ENCODE measurements at regions not wholly inside any gene's neighbourhood (a gene's known extent, or its start where the extent isn't known, plus 50 kb on each side); places are given as distances from the start of the nearest gene placed in this dataset.

DNA sequence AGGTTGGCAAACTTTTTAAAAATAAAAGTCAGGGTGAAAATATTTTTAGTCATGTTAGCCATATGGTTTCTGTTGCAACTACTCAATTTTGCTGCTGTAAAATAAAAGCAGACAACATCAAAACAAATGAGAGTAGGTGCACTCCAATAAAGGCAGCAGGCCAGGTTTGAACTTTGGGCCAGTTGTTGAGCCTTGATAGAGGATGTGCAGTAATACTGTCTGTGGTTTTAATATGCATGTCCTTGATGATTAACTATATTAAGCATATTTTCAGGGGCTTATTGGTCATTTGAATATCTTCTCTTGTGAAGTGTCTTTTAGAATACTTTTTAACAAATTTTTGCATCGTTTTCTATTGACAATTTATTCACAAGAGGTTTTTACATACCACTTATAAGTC, 1399.9 kb upstream of the B3GALT2 start:
- no peak overlapping the region for H3K27ac ChIP-seq (ENCODE audit: low read length)
- no peaks in the 10 kb centered on the region for H3K27me3 ChIP-seq (ENCODE audit: control insufficient read depth, insufficient read depth, low read length)
- no CpG with 5 or more reads among the region's 1 CpG for WGBS (ENCODE audit: insufficient coverage)
- H3K36me3 Mint-ChIP-seq: no peaks in the 10 kb centered on the region
- H3K9me3 Mint-ChIP-seq: peaks cover 11 to 14% of the 10 kb centered on the region in 2 donors
- no peak overlapping the region for H3K4me3 Mint-ChIP-seq
- H3K9me3 ChIP-seq (ENCODE audit: control insufficient read depth, insufficient read depth, low read length): no peaks in the 10 kb centered on the region
- H3K4me1 Mint-ChIP-seq: no peaks in the 10 kb centered on the region
- TF ChIP-seq, protein P1, sequence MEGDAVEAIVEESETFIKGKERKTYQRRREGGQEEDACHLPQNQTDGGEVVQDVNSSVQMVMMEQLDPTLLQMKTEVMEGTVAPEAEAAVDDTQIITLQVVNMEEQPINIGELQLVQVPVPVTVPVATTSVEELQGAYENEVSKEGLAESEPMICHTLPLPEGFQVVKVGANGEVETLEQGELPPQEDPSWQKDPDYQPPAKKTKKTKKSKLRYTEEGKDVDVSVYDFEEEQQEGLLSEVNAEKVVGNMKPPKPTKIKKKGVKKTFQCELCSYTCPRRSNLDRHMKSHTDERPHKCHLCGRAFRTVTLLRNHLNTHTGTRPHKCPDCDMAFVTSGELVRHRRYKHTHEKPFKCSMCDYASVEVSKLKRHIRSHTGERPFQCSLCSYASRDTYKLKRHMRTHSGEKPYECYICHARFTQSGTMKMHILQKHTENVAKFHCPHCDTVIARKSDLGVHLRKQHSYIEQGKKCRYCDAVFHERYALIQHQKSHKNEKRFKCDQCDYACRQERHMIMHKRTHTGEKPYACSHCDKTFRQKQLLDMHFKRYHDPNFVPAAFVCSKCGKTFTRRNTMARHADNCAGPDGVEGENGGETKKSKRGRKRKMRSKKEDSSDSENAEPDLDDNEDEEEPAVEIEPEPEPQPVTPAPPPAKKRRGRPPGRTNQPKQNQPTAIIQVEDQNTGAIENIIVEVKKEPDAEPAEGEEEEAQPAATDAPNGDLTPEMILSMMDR (IDR thresholded peaks at IDR 0.05): no peak
- H3K36me3 ChIP-seq (ENCODE audit: control insufficient read depth, insufficient read depth, low read length): no peaks in the 10 kb centered on the region
- no peaks in the 10 kb centered on the region for H3K4me1 ChIP-seq (ENCODE audit: control insufficient read depth, insufficient read depth, low read length)
- intact Hi-C loops (cut with micrococcal nuclease): no loop called here
- H3K4me3 ChIP-seq (ENCODE audit: low read length): no peak overlapping the region
- H3K27ac Mint-ChIP-seq: no peak overlapping the region
- H3K27me3 Mint-ChIP-seq (ENCODE audit: low read depth in 2 of 2): no peaks in the 10 kb centered on the region
- DNase-seq: no peak
- no peak for ATAC-seq

DNA sequence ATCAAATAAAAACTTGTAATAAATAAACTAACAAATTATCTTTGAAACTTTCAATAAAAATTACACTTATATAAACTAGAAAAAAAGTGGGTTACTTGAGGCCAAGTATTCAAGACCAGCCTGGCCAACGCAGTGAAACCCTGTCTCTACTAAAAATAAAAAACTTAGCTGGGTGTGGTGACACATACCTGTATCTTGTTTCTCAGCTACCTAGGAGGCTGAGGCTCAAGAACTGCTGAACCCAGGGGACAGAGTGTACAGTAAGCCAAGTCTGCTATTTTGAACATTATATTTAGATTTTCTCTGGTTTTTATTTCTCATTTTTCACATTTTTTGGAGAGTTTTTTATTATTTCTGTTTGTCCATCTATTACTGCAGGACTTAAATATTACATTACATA, 1397.6 kb upstream of the B3GALT2 start:
- Mint-ChIP-seq H3K9me3 (peaks cover 8 to 16% of the 10 kb centered on the region in 2 donors), H3K4me1 (no peaks in the 10 kb centered on the region), H3K36me3 (no peaks in the 10 kb centered on the region), H3K27me3 (ENCODE audit: low read depth in 2 of 2) (no peaks in the 10 kb centered on the region), H3K27ac (no peak overlapping the region), H3K4me3 (no peak overlapping the region)
- WGBS (ENCODE audit: insufficient coverage): 100% methylated on average over 1 of the region's 1 CpG
- DNase-seq: no peak
- H3K36me3 ChIP-seq (ENCODE audit: control insufficient read depth, insufficient read depth, low read length): no peaks in the 10 kb centered on the region
- TF ChIP-seq, protein P1 (IDR thresholded peaks at IDR 0.05): no peak
- H3K27me3 ChIP-seq (ENCODE audit: control insufficient read depth, insufficient read depth, low read length): no peaks in the 10 kb centered on the region
- H3K9me3 ChIP-seq (ENCODE audit: control insufficient read depth, insufficient read depth, low read length): no peaks in the 10 kb centered on the region
- intact Hi-C loops (cut with micrococcal nuclease): no loop called here
- H3K4me3 ChIP-seq (ENCODE audit: low read length): no peak overlapping the region
- no peak for ATAC-seq
- no peak overlapping the region for H3K27ac ChIP-seq (ENCODE audit: low read length)
- H3K4me1 ChIP-seq (ENCODE audit: control insufficient read depth, insufficient read depth, low read length): no peaks in the 10 kb centered on the region

DNA sequence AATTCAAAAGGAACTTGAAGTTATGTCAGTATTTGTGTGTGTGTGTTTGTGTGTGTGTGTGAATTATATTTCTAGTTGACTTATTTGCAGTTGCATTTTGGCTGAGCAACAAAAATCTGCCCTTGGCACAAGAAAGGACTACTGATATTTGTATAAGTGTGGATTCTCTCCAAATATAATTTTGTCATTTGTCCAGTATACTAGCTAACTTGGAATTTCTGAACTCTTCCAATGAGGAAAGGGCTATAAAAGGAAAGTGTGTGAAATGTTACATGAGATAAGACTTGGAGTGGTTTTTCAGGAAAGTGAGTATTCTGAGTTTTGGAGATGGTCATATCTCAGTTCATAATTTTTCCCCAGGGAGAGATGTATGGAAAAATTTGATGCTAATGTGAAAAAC, 1384.1 kb upstream of the B3GALT2 start:
- Mint-ChIP-seq H3K27me3 (ENCODE audit: low read depth in 2 of 2) (no peaks in the 10 kb centered on the region), H3K9me3 (peaks cover 8 to 10% of the 10 kb centered on the region in 2 donors), H3K27ac (no peak overlapping the region), H3K4me1 (no peaks in the 10 kb centered on the region), H3K4me3 (no peak overlapping the region), H3K36me3 (no peaks in the 10 kb centered on the region)
- H3K4me1 ChIP-seq (ENCODE audit: control insufficient read depth, insufficient read depth, low read length): no peaks in the 10 kb centered on the region
- DNase-seq (no peak), ATAC-seq (no peak)
- intact Hi-C loops (cut with micrococcal nuclease): no loop called here
- H3K36me3 ChIP-seq (ENCODE audit: control insufficient read depth, insufficient read depth, low read length): no peaks in the 10 kb centered on the region
- no peak overlapping the region for H3K4me3 ChIP-seq (ENCODE audit: low read length)
- H3K9me3 ChIP-seq (ENCODE audit: control insufficient read depth, insufficient read depth, low read length): no peaks in the 10 kb centered on the region
- TF ChIP-seq, protein P1 (IDR thresholded peaks at IDR 0.05): no peak
- no peak overlapping the region for H3K27ac ChIP-seq (ENCODE audit: low read length)
- H3K27me3 ChIP-seq (ENCODE audit: control insufficient read depth, insufficient read depth, low read length): no peaks in the 10 kb centered on the region

DNA sequence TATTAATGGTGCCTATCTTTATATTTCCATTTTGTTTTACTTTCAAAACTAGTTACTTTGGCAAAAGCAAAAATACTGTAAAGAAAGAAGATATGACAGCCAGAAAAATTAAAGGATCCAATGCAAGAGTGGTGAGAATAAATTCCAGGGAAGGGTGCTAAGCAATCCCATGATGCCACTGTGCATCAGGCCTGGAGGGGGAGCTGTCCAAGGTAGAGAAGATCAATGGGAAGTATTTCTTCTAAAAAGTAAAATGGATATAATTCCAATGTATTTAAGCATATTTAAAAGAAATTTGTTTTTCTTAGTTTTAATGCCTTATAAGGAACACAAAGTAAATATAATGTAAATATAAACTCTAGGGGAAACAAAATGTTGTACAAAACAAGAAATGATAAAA, 1382.2 kb upstream of the B3GALT2 start:
- no peaks in the 10 kb centered on the region for H3K4me1 ChIP-seq (ENCODE audit: control insufficient read depth, insufficient read depth, low read length)
- H3K27me3 ChIP-seq (ENCODE audit: control insufficient read depth, insufficient read depth, low read length): no peaks in the 10 kb centered on the region
- H3K36me3 ChIP-seq (ENCODE audit: control insufficient read depth, insufficient read depth, low read length): no peaks in the 10 kb centered on the region
- intact Hi-C loops (cut with micrococcal nuclease): no loop called here
- H3K4me3 ChIP-seq (ENCODE audit: low read length): no peak overlapping the region
- TF ChIP-seq, protein P1 (IDR thresholded peaks at IDR 0.05): no peak
- Mint-ChIP-seq H3K27me3 (ENCODE audit: low read depth in 2 of 2) (no peaks in the 10 kb centered on the region), H3K4me3 (no peak overlapping the region), H3K9me3 (peaks cover 6 to 7% of the 10 kb centered on the region in 2 donors), H3K36me3 (no peaks in the 10 kb centered on the region), H3K27ac (no peak overlapping the region), H3K4me1 (no peaks in the 10 kb centered on the region)
- no peak for ATAC-seq
- no peaks in the 10 kb centered on the region for H3K9me3 ChIP-seq (ENCODE audit: control insufficient read depth, insufficient read depth, low read length)
- no peak overlapping the region for H3K27ac ChIP-seq (ENCODE audit: low read length)
- DNase-seq: no peak

Data from natural killer cell (primary cell).